NCI-H460 (cell line): ENCODE measurements at regions not wholly inside any gene's neighbourhood (a gene's known extent, or its start where the extent isn't known, plus 50 kb on each side); places are given as distances from the start of the nearest gene placed in this dataset.
"Not testable (repeated sequence)": the region's sequence is repeated elsewhere in the genome, so short reads cannot be mapped to it uniquely, and the experiment has no call there.

Experiments
- DNase-seq: peaks from one replicate; pipeline ENCODE4 v3.0.0-alpha.2; 2016; ENCODE audit warnings: low read depth; ENCODE audit errors: extremely low read depth

- DNase-seq, result no peak
Observed at GRCh38 chrX:7409866-7410265, 261.9 kb upstream of the PUDP start.

- DNase-seq, result no peak
Observed at GRCh38 chrX:7399373-7399772, 251.4 kb upstream of the PUDP start.

- DNase-seq, result no peak
Observed at GRCh38 chrX:7390441-7390840, 242.5 kb upstream of the PUDP start.

GRCh38 chrX:7389576-7389975, 241.6 kb upstream of the PUDP start:
- DNase-seq, result no peak

GRCh38 chrX:7385131-7385530, 237.2 kb upstream of the PUDP start:
- no peak for DNase-seq

GRCh38 chrX:7378406-7378805, 230.5 kb upstream of the PUDP start:
- no peak for DNase-seq

GRCh38 chrX:7372825-7373525, 225.0 kb upstream of the PUDP start:
- DNase-seq, result peak; percentile 1

- DNase-seq, result no peak
Observed at GRCh38 chrX:7362111-7362510, 214.2 kb upstream of the PUDP start.

- no peak for DNase-seq
Observed at GRCh38 chrX:7351926-7352325, 204.0 kb upstream of the PUDP start.

GRCh38 chrX:7347465-7347864, 199.5 kb upstream of the PUDP start:
- no peak for DNase-seq

- DNase-seq, result no peak
Observed at GRCh38 chrX:7346021-7346420, 198.1 kb upstream of the PUDP start.

- no peak for DNase-seq
Observed at GRCh38 chrX:7343181-7343580, 195.2 kb upstream of the PUDP start.

- DNase-seq, result not testable (repeated sequence)
Observed at GRCh38 chrX:7335816-7336362, 187.9 kb upstream of the PUDP start.

- DNase-seq, result no peak
Observed at GRCh38 chrX:7334253-7334935, 186.4 kb upstream of the PUDP start.

GRCh38 chrX:7330971-7331746, 183.2 kb upstream of the PUDP start:
- DNase-seq, result no peak

- DNase-seq, result no peak
Observed at GRCh38 chrX:7330556-7330955, 182.6 kb upstream of the PUDP start.

- DNase-seq, result no peak
Observed at GRCh38 chrX:7318661-7319060, 170.7 kb upstream of the PUDP start.

- DNase-seq, result no peak
Observed at GRCh38 chrX:7318241-7318640, 170.3 kb upstream of the PUDP start.

- no peak for DNase-seq
Observed at GRCh38 chrX:7316887-7317286, 168.9 kb upstream of the PUDP start.

GRCh38 chrX:7316280-7316679, 168.3 kb upstream of the PUDP start:
- no peak for DNase-seq

- no peak for DNase-seq
Observed at GRCh38 chrX:7314425-7314824, 166.5 kb upstream of the PUDP start.
